ENCODE measurements at regions not wholly inside any gene's neighbourhood (a gene's known extent, or its start where the extent isn't known, plus 50 kb on each side); places are given as distances from the start of the nearest gene placed in this dataset.

DNA sequence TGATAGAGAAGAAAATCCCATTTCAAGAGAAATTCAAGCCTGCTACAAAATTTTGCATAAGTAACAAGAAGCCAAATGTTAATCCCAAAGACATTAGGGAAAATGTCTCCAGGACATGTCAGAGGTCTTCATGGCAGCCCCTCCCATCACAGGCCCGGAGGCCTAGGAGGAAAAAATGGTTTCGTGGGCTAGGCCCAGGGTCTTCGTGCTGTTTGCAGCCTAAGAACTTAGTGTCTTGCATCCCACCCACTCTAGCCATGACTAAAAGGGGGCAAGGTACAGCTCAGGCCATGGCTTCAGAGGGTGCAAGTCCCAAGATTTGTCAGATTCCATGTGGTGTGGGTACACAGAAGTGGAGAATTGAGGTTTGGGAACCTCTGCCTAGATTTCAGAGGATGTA lies 57.8 kb upstream of the TAPT1 start:
- ChIA-PET CTCF (interaction anchor here (1.2 kb wide), 1 partner anchor 20 kb away, joined by 3 read pairs; no protein-coding TSS in a partner anchor), POLR2A (no interaction called here)
- Histone ChIP-seq H3K4me2 (no peak overlapping the region), H3K9ac (no peak overlapping the region), H3K27ac (ENCODE audit: low read depth in 2 of 2, low read length in 1 of 2) (no peak overlapping the region), H3K36me3 (replicated peaks in 1 of 2; ENCODE audit: control insufficient read depth in 1 of 2, insufficient read depth in 2 of 2, low read length in 1 of 2) (no peaks in the 10 kb centered on the region), H3F3A (replicated peaks; ENCODE audit: insufficient read depth) (no peaks in the 10 kb centered on the region), H4K20me1 (ENCODE audit: insufficient read depth) (no peaks in the 10 kb centered on the region), H3K4me3 (ENCODE audit: low read depth in 2 of 2, low read length in 1 of 2) (no peak overlapping the region), H3K4me1 (ENCODE audit: control insufficient read depth in 1 of 2, insufficient read depth in 2 of 2, low read depth in 1 of 2, low read length in 1 of 2) (no peaks in the 10 kb centered on the region), H3K9me2 (no peaks in the 10 kb centered on the region), H2AFZ (ENCODE audit: low read depth) (no peak overlapping the region), H3K79me2 (ENCODE audit: insufficient read depth) (no peaks in the 10 kb centered on the region), H3K27me3 (ENCODE audit: insufficient read depth) (no peaks in the 10 kb centered on the region), H3K9me3 (no peaks in the 10 kb centered on the region)
- TF ChIP-seq NFIC (IDR thresholded peaks at IDR 0.05; ENCODE audit: borderline replicate concordance) (no peak), SMC3 (IDR thresholded peaks at IDR 0.05; ENCODE audit: low read depth, low read length) (no peak)
- TF ChIP-seq, protein P1, sequence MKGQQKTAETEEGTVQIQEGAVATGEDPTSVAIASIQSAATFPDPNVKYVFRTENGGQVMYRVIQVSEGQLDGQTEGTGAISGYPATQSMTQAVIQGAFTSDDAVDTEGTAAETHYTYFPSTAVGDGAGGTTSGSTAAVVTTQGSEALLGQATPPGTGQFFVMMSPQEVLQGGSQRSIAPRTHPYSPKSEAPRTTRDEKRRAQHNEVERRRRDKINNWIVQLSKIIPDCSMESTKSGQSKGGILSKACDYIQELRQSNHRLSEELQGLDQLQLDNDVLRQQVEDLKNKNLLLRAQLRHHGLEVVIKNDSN (IDR thresholded peaks at IDR 0.05; ENCODE audit: borderline replicate concordance, low read depth), result no peak
- no peak for DNase-seq
- WGBS (ENCODE audit: low lambda C conversion rate), result 80% methylated on average over 1 of the region's 3 CpGs

DNA sequence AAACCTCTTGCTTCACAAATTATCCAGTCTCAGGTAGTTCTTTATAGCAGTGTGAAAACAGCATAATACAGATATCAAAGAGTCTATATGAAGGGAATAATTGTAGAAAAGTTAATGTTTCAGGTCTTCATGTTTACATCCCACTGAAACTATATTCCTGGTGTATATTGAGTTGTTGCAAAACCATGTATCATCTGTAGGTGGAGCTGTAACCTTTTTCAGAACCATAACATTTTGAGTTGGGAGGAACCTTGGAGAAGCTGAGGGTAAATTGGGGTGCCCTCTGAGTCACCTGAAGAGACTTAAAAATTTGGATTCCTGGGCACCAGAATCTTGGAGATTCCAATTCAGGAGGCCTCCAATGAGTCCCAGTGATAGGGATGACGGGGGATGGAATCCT lies 51.9 kb upstream of the TAPT1 start:
- no peak for TF ChIP-seq RCOR1 (IDR thresholded peaks at IDR 0.05; ENCODE audit: low read length)
- TF ChIP-seq, protein P2, sequence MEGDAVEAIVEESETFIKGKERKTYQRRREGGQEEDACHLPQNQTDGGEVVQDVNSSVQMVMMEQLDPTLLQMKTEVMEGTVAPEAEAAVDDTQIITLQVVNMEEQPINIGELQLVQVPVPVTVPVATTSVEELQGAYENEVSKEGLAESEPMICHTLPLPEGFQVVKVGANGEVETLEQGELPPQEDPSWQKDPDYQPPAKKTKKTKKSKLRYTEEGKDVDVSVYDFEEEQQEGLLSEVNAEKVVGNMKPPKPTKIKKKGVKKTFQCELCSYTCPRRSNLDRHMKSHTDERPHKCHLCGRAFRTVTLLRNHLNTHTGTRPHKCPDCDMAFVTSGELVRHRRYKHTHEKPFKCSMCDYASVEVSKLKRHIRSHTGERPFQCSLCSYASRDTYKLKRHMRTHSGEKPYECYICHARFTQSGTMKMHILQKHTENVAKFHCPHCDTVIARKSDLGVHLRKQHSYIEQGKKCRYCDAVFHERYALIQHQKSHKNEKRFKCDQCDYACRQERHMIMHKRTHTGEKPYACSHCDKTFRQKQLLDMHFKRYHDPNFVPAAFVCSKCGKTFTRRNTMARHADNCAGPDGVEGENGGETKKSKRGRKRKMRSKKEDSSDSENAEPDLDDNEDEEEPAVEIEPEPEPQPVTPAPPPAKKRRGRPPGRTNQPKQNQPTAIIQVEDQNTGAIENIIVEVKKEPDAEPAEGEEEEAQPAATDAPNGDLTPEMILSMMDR (IDR thresholded peaks at IDR 0.05), result peak; percentile 43
- no peak for DNase-seq
- H3K27ac ChIP-seq (ENCODE audit: low read depth in 2 of 2, low read length in 1 of 2), result no peak overlapping the region
- no peaks in the 10 kb centered on the region for H3K4me1 ChIP-seq (ENCODE audit: control insufficient read depth in 1 of 2, insufficient read depth in 2 of 2, low read depth in 1 of 2, low read length in 1 of 2)
- H3K4me2 ChIP-seq, result no peak overlapping the region
- no peaks in the 10 kb centered on the region for H3K36me3 ChIP-seq (replicated peaks in 1 of 2; ENCODE audit: control insufficient read depth in 1 of 2, insufficient read depth in 2 of 2, low read length in 1 of 2)
- ChIA-PET CTCF (interaction anchor here (0.5 to 1.4 kb wide), 3 partner anchors 13 to 799 kb away, joined by 3 read pairs; no protein-coding TSS in a partner anchor), POLR2A (no interaction called here)
- H3K9me2 ChIP-seq, result no peaks in the 10 kb centered on the region
- no peak overlapping the region for H3K9ac ChIP-seq
- 50% methylated on average over 1 of the region's 1 CpG for WGBS (ENCODE audit: low lambda C conversion rate)
- no peaks in the 10 kb centered on the region for H3K9me3 ChIP-seq
- no peaks in the 10 kb centered on the region for H3K27me3 ChIP-seq (ENCODE audit: insufficient read depth)
- H2AFZ ChIP-seq (ENCODE audit: low read depth), result no peak overlapping the region
- no peaks in the 10 kb centered on the region for H4K20me1 ChIP-seq (ENCODE audit: insufficient read depth)
- no peak overlapping the region for H3K4me3 ChIP-seq (ENCODE audit: low read depth in 2 of 2, low read length in 1 of 2)
- H3K79me2 ChIP-seq (ENCODE audit: insufficient read depth), result no peaks in the 10 kb centered on the region
- no peaks in the 10 kb centered on the region for H3F3A ChIP-seq (replicated peaks; ENCODE audit: insufficient read depth)

Data from SK-N-SH (cell line).